AG20443 (cell line): ENCODE measurements at regions not wholly inside any gene's neighbourhood (a gene's known extent, or its start where the extent isn't known, plus 50 kb on each side); places are given as distances from the start of the nearest gene placed in this dataset.
"Not testable (repeated sequence)": the region's sequence is repeated elsewhere in the genome, so short reads cannot be mapped to it uniquely, and the experiment has no call there.

Experiments used
- DNase-seq: peaks from one replicate; pipeline ENCODE4 v3.0.0; 2012; ENCODE audit warnings: low spot score, mixed read lengths

- DNase-seq: no peak
These were observed 90.1 kb upstream of the NEDD4L start for GRCh38 chr18:57953883-57954282.

DNA sequence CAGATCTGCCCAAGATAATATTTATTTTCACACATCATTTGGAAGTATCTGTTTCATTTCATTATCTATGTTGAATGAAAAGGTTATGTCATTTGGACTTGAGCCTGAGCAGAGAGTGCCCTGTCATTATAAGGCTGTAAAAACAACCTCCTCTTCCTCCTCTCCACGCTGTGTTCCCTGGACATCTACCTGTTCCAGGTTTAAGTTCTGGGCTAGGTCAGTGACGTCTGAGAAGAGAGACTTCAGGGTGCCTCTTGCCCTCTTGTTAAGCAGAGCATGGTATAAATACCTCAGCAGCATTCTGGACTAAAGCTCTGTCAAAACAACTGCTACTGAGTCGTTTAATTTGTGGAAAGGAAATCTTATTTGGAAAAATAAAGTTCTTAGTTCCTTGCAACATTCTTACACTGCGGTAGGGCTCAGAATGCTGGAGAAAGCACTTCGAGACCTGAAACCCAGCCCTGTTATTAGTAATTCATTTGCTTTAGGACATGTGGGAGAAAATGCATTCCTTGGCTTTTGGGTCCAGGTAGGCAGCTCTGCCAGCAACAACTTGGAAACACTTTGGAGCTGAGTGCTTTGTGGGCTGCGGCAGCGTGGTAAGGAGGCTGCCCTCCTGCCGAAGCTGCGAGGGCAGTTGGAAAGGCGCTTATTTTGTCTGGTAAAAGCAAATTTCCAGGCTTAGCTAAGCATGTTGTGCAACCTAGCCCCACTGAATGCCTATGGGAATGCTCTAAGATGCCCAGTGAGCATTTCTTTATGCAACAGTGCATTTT is 91.8 kb upstream of the NEDD4L start:
- DNase-seq: no peak

DNA sequence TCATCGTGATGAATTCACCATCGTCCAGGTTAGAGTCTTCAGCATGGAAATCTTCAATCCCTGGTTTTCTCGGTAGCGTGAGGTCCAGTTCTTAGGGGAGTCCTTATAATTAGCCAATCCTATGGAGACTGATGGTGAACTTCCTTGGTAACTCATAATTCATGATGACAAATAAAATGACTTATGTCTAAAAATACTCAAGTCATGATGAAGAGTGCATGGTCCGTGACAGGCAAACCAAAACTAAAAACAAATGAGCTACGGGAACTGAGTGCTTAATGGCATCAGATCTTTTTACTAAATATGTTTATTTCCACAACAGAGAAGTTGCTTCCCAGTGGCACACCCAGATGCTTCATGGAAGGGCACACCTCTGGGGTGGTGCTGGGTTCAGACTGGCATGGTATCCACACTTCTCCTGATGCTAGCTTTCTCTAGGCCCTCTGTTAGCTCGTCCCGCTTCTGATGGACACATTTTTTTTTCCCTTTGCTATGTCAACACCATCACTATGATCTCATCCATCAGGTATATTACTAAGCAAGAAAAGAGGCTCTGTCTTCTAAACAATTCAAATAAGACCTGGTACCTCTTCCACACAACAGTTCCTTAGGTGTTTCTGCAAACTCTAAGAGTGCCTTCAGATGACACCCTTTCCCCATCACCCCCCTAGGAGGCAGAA is 92.8 kb upstream of the NEDD4L start:
- DNase-seq: no peak

GRCh38 chr18:57950542-57950941 is 93.5 kb upstream of the NEDD4L start:
- DNase-seq: no peak

- DNase-seq: not testable (repeated sequence)
These were observed 94.7 kb upstream of the NEDD4L start for GRCh38 chr18:57949335-57949734.

DNA sequence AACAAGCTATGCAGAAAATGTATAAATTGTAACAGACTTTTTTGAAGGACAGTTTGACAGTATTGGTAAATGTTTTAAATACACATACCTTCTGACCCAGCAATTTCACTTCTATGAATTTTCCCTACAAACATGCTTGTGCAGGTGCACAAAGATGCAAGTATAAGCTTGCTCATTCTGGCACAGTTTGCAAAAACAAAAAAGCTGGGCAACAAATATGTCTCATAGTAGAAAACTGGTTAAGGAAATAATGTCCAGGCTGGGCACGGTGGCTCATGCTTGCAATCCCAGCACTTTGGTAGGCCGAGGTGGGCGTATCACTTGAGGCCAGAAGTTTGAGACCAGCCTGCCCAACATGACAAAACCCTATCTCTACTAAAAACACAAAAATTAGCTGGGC is 96.9 kb upstream of the NEDD4L start:
- DNase-seq: no peak

DNA sequence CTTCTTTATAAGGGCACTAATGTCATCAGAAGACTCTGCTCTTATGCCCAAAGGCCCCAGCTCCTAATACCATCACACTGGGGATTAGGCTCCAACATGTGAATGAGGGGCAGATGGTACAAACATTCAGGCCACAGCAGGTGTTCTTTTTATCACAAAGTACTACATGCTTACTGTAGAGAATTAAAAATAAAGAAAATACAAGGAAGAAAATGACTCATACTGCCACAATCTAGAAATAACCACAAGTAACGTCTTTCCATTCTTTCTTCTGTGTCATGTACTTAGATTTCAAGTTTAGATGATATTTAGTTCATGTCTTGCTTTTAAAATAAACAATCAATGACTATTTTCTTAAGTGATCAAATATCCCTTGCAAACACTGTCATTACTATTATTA is 100.3 kb upstream of the NEDD4L start:
- no peak for DNase-seq

DNA sequence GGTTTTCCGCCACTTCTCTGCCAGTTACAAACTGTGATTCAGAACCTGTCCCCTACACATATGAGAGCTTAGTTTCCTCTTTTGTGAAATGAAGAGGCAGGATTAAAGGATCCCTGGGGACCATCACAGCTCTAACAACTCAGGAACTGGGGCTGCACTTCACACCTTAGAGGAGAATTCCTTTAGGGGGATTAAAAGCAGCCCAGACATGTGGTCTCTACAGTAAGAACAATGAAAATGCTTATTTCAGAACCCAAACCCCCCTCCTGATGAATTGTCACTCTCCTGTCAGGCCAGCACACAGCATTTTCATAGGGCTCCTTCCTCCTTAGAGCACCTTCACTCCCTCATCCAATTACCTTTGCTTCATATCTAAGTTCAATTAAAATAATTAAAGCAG is 101.5 kb upstream of the NEDD4L start:
- no peak for DNase-seq

- no peak for DNase-seq
These were observed 102.1 kb upstream of the NEDD4L start for GRCh38 chr18:57941841-57942489.

DNA sequence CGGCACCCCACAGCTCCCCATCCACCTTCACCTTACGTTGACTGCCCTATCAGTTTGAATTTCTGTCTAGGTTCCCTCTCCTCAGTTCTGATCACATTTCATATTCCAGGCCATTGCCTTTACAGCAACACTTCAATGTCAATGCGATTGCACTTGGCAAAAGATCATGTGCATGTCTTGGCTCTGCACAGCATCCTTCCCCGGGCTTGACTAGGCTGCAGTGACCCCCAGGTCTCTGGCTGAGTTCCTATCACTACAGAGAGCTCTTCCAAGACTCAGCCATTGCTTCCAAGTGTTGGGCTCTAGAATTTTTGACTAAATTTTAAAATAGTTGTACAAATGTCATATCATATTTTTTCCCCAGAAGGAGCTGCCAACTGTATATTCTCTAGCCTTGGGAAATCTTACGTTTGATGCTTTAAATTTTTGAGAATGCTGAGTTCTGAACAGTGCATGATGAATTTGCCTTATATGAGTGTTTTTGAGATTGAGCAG is 103.8 kb upstream of the NEDD4L start:
- DNase-seq: no peak

GRCh38 chr18:57934375-57934774 is 109.7 kb upstream of the NEDD4L start:
- not testable (repeated sequence) for DNase-seq

DNA sequence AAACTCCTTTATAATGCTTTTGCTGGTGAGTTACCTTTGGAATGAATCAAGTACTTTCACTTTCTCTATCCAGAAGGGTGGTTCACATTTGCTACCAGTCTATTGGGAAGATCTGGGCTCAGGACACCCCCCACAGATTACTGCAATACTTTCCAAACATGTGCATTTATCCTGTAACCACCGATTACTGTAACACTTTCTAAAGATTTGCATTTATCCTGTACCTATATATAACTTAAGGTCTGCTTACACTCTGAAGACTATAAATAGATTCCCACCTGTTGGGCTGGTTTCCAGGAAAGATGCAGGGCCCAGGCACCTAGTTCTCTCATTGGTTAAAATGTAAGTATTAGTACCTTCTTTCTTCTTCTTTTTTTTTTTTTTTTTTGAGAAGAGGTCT is 113.0 kb upstream of the NEDD4L start:
- no peak for DNase-seq

DNA sequence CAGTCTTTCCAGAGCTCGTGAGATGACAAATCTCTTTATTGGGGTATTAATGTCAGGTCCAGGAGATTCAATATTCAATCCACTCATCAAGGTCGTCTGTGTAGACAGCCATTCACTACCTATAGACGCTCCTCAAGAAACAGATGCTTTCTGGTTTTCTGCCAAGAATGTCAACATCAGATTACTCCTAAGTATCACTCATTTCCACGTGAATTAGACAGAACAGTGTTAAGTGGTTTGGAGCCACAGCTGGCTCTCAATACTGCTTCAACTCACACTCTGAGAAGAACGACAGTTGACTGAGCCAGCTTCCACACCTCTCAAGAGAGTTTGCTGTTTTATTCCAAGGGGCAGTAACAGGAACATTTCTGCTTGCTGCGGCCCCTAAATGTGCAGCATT is 113.5 kb upstream of the NEDD4L start:
- DNase-seq: no peak

DNA sequence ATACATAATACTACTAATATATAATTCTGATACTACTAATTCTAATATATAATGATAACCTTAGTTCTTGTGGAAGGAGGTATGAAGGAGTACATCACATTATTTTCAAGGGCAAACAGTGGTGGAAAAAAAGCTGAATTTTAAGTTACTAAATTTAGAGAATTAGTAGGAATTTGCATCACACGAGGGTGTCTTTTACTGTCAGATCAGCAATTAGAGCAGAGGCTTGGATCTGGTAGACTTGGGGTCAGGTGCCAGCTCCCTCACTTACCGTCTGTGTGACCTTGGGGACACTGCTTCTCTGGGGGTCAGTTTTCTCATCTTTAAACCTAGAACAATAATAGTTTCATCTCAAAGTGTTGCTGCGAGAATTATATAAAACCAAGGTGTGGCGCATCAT is 114.1 kb upstream of the NEDD4L start:
- no peak for DNase-seq

DNA sequence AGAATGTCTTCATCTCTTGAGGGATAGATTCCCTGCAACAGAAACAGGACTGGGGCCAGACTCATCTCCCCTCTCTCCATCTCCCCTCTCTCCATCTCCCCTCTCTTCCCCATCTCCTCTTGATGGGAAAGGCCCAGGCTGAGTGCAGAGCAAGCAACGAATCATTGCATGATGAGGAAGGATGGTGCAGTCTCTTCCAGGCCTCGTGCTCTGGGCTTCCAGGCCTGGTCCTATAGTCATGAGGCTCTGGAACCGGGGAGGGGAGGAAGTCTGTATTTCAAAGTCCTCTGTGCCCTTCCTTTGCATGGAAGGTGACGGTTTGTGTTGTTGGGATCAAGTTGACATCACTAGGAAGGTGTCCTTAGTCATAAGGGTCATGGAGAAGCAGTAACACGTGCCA is 115.6 kb upstream of the NEDD4L start:
- no peak for DNase-seq

- no peak for DNase-seq
These were observed 116.5 kb upstream of the NEDD4L start for GRCh38 chr18:57927511-57927910.

DNA sequence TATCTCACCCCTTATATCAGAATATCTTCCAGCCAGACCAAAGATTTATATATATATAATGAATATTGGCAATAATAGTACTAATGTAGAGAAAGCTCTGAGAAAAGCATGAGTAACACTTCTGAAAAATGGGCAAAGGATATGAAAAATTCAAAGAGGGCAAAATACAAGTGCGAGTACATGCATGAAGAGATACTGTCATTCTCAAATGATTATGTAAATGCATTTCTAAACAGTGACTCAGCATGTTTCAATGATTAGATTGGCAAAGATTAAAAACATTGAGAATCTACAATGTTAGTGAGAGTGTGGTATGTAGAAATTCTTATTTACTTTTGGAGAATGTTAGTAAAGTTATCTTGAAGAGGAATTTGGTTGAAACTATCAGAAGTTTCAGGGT is 118.3 kb upstream of the NEDD4L start:
- DNase-seq: no peak

DNA sequence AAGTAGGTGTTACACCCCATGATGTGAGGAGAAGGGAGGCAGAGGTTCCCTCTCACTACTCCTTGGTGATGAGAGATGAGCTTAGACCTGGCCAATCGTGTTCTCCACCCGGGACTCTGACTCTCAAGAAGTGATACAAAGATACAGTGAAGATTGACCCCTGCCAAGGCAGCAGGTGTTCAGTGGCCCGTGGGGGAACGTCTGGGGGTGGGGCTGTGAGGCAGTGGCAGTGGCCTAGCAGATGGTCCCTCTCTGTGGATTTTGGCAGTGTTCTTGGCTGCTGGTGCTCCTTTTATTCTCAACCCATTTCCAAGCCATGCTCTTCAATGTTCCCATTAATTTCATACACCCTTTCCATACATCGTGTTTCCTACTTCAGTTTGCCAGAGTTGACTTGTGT is 120.4 kb upstream of the NEDD4L start:
- DNase-seq: no peak

DNA sequence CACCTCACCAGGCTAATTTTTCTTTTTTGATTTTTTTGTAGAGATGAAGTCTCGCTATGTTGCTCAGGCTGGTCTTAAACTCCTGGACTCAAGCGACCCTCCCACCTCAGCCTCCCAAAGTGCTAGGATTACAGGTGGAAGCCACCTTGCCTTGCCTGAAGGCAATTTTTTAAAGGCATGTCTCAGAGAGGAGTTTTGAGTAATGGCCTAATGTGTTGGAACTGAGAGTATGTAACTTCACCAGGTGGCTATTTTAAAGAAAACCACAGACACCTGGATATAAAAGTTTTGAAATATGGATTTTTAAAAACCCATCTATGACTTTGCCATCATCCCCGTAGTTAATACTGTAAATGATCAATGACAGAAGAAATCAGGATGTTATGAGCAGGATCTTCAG is 119.8 kb upstream of the ATP8B1 start:
- DNase-seq: no peak

- no peak for DNase-seq
These were observed 118.6 kb upstream of the ATP8B1 start for GRCh38 chr18:57921708-57922107.

DNA sequence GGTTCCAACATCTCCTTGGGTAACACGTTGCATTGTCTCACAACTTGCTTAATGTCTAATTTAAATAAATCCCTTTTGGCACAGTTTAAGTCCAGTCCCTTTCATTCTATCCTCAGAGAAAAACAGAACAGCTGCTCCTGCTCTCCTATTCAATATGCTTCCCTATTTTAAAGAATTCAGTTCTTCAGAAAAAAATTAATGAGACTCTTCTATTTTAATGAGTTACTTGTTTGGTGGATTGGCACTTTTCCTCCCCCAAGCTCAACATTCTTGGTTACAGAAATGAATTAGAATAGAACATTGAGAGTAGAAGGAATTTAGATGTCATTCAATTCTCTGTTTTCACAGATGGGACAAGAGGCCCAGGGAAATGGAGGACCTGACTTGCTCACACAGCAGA is 116.9 kb upstream of the ATP8B1 start:
- DNase-seq: no peak

DNA sequence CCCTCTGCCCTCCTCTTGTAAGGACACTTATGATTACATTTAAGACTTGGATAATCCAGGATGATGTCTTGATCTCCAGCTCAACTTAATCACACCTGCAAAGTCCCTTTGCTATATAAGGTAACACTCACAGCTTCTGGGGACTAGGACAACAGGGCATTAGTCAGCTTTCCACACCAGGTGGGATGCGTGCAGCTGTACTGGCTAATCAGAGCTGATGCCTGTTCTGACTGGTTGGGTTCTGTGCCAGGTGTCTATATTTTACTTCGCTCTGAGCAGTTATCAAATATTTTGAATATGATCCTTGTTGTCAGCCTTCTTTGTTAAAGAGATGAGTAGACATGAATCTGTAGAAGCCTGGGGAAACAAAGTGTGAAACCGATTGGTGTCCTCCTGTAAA is 115.5 kb upstream of the ATP8B1 start:
- no peak for DNase-seq

DNA sequence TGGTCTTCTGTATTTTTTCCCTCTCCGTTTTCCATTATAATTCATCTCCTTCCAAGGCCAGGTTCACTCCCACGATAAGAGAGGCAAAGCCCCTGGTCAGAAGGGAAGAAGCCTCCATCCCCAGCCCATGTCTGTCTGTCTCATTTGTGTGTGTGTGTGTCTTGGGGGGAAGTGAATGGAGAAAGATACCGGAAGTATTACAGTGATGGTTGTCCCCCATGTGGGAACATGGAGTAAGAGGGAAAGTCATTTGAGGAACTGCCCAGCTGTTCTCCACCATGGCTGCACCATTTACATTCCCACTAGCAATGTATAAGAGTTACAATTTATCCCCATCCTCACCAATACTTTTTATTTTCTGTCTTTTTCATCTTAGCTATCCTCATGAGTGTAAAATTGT is 113.6 kb upstream of the ATP8B1 start:
- DNase-seq: no peak
